B cell (primary cell): ENCODE measurements at regions not wholly inside any gene's neighbourhood (a gene's known extent, or its start where the extent isn't known, plus 50 kb on each side); places are given as distances from the start of the nearest gene placed in this dataset.

Experiments used
- EZH2 ChIP-seq: IDR thresholded peaks from 2 replicates; pipeline ENCODE4 v1.6.1; 2012; ENCODE audit warnings: borderline replicate concordance, low read depth, mild to moderate bottlenecking, moderate library complexity, low read length; ENCODE audit not compliant: insufficient read depth, poor library complexity, severe bottlenecking
- TF ChIP-seq, protein P1 (sequence below): fragments of 200-600 bp; IDR thresholded peaks from one replicate; pipeline ENCODE4 v1.8.0; 2022; ENCODE audit warnings: antibody characterized with exemption, mild to moderate bottlenecking

DNA sequence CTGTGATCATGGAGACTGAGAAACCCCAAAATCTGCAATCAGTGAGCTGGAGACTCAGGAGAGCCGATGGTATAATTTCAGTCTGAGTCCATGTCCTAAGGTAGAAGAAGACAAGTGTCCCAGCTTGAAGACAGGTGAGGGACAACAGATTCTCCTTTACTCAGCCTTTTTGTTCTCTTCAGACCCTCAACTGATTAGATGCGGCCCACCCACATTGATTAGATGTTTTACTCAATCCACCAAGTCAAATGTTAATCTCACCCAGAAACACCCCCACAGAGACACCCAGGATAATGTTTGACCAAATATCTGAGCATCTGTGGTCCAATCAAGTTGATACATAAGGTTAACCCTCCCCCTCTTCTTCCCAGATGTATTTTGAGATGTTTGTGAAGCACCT is 131.2 kb downstream of the PFKFB3 start:
- TF ChIP-seq, protein P1, sequence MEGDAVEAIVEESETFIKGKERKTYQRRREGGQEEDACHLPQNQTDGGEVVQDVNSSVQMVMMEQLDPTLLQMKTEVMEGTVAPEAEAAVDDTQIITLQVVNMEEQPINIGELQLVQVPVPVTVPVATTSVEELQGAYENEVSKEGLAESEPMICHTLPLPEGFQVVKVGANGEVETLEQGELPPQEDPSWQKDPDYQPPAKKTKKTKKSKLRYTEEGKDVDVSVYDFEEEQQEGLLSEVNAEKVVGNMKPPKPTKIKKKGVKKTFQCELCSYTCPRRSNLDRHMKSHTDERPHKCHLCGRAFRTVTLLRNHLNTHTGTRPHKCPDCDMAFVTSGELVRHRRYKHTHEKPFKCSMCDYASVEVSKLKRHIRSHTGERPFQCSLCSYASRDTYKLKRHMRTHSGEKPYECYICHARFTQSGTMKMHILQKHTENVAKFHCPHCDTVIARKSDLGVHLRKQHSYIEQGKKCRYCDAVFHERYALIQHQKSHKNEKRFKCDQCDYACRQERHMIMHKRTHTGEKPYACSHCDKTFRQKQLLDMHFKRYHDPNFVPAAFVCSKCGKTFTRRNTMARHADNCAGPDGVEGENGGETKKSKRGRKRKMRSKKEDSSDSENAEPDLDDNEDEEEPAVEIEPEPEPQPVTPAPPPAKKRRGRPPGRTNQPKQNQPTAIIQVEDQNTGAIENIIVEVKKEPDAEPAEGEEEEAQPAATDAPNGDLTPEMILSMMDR: no peak
- TF ChIP-seq EZH2: no peak
